ENCODE measurements at regions not wholly inside any gene's neighbourhood (a gene's known extent, or its start where the extent isn't known, plus 50 kb on each side); places are given as distances from the start of the nearest gene placed in this dataset.

- DNase-seq (ENCODE audit: low spot score): no peak
These were observed 102.8 kb upstream of the RET start for GRCh38 chr10:42973870-42974692.

- DNase-seq (ENCODE audit: low spot score): no peak
These were observed 102.2 kb upstream of the RET start for GRCh38 chr10:42974693-42975002.

- DNase-seq (ENCODE audit: low spot score): no peak
These were observed 101.8 kb upstream of the RET start for GRCh38 chr10:42975005-42975493.

- no peak for DNase-seq (ENCODE audit: low spot score)
These were observed 101.1 kb upstream of the RET start for GRCh38 chr10:42975558-42976340.

GRCh38 chr10:42976351-42977031 lies 100.4 kb upstream of the RET start:
- DNase-seq (ENCODE audit: low spot score): no peak

- DNase-seq (ENCODE audit: low spot score): no peak
These were observed 99.8 kb upstream of the RET start for GRCh38 chr10:42977032-42977416.

- no peak for DNase-seq (ENCODE audit: low spot score)
These were observed 97.7 kb upstream of the RET start for GRCh38 chr10:42979181-42979580.

- DNase-seq (ENCODE audit: low spot score): no peak
These were observed 97.0 kb upstream of the RET start for GRCh38 chr10:42979721-42980467.

- no peak for DNase-seq (ENCODE audit: low spot score)
These were observed 96.1 kb upstream of the RET start for GRCh38 chr10:42980553-42981357.

- no peak for DNase-seq (ENCODE audit: low spot score)
These were observed 95.3 kb upstream of the RET start for GRCh38 chr10:42981358-42982236.

GRCh38 chr10:42982891-42983506 lies 93.9 kb upstream of the RET start:
- DNase-seq (ENCODE audit: low spot score): no peak

- no peak for DNase-seq (ENCODE audit: low spot score)
These were observed 93.3 kb upstream of the RET start for GRCh38 chr10:42983591-42983990.

- DNase-seq (ENCODE audit: low spot score): no peak
These were observed 92.7 kb upstream of the RET start for GRCh38 chr10:42984035-42984610.

- DNase-seq (ENCODE audit: low spot score): no peak
These were observed 92.0 kb upstream of the RET start for GRCh38 chr10:42984761-42985325.

- no peak for DNase-seq (ENCODE audit: low spot score)
These were observed 91.2 kb upstream of the RET start for GRCh38 chr10:42985436-42986316.

- no peak for DNase-seq (ENCODE audit: low spot score)
These were observed 90.2 kb upstream of the RET start for GRCh38 chr10:42986633-42987032.

GRCh38 chr10:42987121-42987541 lies 89.7 kb upstream of the RET start:
- DNase-seq (ENCODE audit: low spot score): no peak

GRCh38 chr10:42987575-42987974 lies 89.3 kb upstream of the RET start:
- DNase-seq (ENCODE audit: low spot score): no peak

Measured in LoVo (cell line).